Neuron (in vitro differentiated cells): ENCODE measurements at regions not wholly inside any gene's neighbourhood (a gene's known extent, or its start where the extent isn't known, plus 50 kb on each side); places are given as distances from the start of the nearest gene placed in this dataset.

Source experiments
- H2AFZ ChIP-seq: one replicate; pipeline ENCODE4 v1.6.1; 2013; ENCODE audit warnings: low read depth, mild to moderate bottlenecking, inconsistent platforms, low read length, moderate library complexity
- H3K27me3 ChIP-seq: one replicate; pipeline ENCODE4 v1.6.1; 2013; ENCODE audit warnings: low read length; ENCODE audit not compliant: insufficient read depth
- H3K36me3 ChIP-seq: one replicate; pipeline ENCODE4 v1.6.1; 2013; ENCODE audit warnings: low read length; ENCODE audit not compliant: insufficient read depth
- H3K4me1 ChIP-seq: one replicate; pipeline ENCODE4 v1.6.1; 2013; ENCODE audit warnings: low read length; ENCODE audit not compliant: insufficient read depth
- H3K4me3 ChIP-seq: 2 replicates; pipeline ENCODE4 v1.5.1; 2013; ENCODE audit warnings: mild to moderate bottlenecking, low read length, moderate library complexity
- H3K9me3 ChIP-seq: one replicate; pipeline ENCODE4 v1.6.1; 2013; ENCODE audit warnings: low read length

DNA sequence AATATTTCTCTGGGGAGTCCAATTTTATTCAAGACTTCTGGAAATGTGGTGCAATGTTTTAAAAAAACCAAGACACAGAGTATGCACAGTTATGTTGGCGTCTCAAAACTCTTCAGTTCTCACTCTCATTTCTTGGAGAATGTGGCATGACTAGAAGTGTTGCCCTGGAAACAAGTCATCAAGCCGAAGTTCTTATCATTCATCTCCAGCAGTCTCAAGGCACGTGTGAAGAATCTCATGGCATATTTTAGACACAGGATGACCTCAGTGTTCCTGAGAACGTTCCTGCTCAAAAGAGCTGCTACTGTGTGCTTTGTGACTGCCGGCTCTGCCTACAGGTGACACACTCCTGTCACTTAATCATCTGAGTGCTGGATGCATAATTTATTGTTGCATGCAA lies 147.4 kb upstream of the IRX4 start:
- H3K4me3 ChIP-seq, result no peak overlapping the region
- H2AFZ ChIP-seq, result no peak overlapping the region
- peaks cover 24% of the 10 kb centered on the region for H3K4me1 ChIP-seq
- peaks cover 12% of the 10 kb centered on the region for H3K9me3 ChIP-seq
- no peaks in the 10 kb centered on the region for H3K27me3 ChIP-seq
- no peaks in the 10 kb centered on the region for H3K36me3 ChIP-seq

DNA sequence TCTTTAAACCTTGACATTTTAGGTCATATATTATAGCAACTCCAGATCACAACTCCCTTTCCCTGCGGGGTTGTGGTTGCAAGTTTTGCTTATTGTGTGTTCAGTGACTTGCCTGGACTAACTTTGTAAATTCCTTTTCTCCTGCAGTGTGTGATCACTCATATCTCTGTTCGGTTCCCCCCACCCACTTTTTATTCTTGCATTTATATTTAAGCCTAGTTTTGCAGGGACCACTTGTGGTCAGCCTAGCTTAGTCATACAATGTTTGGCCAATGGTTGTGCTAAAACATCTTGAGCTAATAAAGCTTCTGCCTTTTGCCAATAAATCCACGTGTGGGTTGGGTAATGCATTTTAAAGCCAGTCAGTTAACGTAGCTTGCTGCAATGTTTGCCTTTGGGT lies 146.5 kb upstream of the IRX4 start:
- H3K4me1 ChIP-seq, result peaks cover 24% of the 10 kb centered on the region
- H3K4me3 ChIP-seq, result no peak overlapping the region
- peaks cover 16% of the 10 kb centered on the region for H3K9me3 ChIP-seq
- no peaks in the 10 kb centered on the region for H3K36me3 ChIP-seq
- no peaks in the 10 kb centered on the region for H3K27me3 ChIP-seq
- H2AFZ ChIP-seq, result no peak overlapping the region

DNA sequence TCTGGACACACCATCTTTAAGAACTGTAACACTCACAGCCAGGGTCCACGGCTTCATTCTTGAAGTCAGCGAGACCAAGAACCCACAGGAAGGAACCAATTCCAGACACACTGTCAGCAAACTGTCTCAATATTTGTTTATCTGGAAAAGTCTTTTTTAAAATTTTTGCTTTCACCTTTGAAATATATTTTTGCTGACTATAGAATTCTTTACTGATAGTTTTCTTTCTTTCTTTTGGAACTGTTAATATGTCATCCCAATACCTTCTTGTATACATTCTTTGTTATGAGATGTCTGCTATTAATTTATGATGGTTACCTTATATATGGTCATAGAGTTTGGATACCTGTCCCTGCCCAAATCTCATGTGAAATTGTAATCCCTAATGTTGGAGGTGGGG lies 145.1 kb upstream of the IRX4 start:
- H3K4me3 ChIP-seq, result no peak overlapping the region
- peaks cover 15% of the 10 kb centered on the region for H3K9me3 ChIP-seq
- H3K36me3 ChIP-seq, result no peaks in the 10 kb centered on the region
- H2AFZ ChIP-seq, result no peak overlapping the region
- H3K4me1 ChIP-seq, result peaks cover 24% of the 10 kb centered on the region
- H3K27me3 ChIP-seq, result no peaks in the 10 kb centered on the region

DNA sequence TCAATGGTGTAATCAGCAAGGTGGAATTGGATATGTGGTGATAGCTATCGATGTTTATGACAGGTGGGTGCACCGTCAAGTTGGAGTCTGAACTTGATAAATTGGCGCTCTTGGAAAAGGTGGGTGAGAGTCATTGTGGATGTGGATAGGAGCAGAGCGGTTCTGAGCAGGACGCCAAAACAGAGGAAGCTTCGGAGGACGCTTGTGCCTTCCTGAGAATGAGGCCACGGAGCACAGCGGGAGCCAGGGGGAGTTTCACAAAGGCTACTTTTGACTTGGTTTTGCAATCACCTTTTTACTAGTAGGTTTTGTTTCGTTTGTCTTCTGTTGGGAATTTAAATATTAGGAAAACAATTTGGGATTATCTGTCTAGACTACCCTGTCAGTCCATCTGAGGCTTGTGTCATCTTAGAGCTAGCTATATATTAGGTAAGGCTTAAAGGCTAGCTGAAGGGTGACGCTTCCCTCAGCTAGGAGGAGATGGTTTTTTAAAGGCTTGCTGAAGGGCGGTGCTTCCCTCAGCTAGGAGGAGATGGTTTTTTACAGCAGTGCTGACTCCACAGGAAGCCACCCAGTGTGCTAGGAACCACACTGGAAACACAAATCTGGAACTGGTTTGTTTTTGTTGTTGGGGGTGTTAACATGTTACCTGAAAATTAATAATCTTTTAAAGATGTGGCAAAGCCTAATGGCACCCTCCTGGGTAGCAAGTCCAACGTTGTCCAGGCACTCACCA lies 142.4 kb upstream of the IRX4 start:
- Histone ChIP-seq H3K4me1 (peaks cover 11% of the 10 kb centered on the region), H3K36me3 (no peaks in the 10 kb centered on the region), H3K4me3 (no peak overlapping the region), H3K9me3 (peaks cover 13% of the 10 kb centered on the region), H2AFZ (no peak overlapping the region), H3K27me3 (no peaks in the 10 kb centered on the region)

DNA sequence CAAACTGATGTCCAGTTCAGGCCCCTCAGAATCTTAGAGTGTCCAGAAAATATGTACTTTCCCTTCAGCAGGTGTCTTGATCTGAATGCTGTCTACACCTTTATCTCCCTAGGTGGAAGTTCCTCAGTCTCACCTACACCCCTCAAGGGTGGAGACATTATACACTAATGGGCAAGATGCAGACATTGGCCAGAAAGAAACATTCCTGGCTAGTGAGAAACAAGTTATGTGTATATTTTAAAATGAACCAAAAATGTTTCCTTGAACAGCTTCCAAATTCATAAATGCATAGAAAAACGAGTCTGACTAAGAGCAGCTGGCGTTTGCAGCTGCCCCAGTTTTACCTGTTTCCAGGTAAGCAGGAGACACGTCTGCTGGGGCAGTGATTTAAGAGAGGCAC lies 140.5 kb upstream of the IRX4 start:
- no peaks in the 10 kb centered on the region for H3K4me1 ChIP-seq
- no peak overlapping the region for H2AFZ ChIP-seq

GRCh38 chr5:2022436-2022835 lies 139.7 kb upstream of the IRX4 start:
- Histone ChIP-seq H3K4me3 (no peak overlapping the region), H3K4me1 (no peaks in the 10 kb centered on the region), H3K27me3 (no peaks in the 10 kb centered on the region), H3K9me3 (peaks cover 9% of the 10 kb centered on the region), H2AFZ (no peak overlapping the region), H3K36me3 (no peaks in the 10 kb centered on the region)

More for the DNA sequence above, 140.5 kb upstream of the IRX4 start:
- H3K36me3 ChIP-seq, result no peaks in the 10 kb centered on the region
- no peak overlapping the region for H3K4me3 ChIP-seq
- peaks cover 11% of the 10 kb centered on the region for H3K9me3 ChIP-seq
- no peaks in the 10 kb centered on the region for H3K27me3 ChIP-seq

DNA sequence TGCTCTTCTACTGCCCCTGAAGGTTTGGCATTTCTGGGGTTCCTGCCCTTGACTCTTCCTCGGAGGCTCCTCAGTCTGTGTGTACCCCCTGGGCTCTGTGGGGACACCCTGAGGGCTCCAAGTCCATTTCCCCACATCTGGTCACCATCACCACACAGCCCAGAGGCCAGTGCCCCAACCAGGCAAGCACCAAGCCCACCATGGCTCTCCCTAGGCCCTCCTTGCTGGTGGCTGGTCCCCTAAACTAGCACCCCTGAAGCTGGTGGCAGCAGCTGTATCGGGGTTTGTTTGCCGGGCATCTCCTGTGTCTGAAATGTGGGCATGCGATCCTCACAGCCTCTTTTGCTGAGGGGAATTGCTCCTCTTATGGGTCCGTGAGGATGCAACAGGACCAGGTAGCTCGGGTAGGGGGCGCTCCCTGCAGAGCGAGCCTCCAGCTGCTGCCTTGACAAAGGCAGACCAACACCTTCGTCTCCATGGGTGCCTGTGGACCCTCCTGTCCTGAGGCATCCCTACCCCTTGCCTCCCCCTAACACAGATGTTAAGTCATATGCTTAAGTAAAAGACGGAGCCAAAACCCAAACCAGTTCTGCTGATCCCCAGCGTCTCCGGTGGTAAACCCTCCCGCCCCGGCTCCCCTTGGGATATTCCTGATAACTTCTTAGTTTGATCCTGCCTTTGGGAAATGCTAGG lies 138.9 kb upstream of the IRX4 start:
- Histone ChIP-seq H3K27me3 (no peaks in the 10 kb centered on the region), H3K4me3 (no peak overlapping the region), H2AFZ (no peak overlapping the region), H3K4me1 (no peaks in the 10 kb centered on the region), H3K9me3 (peaks cover 9% of the 10 kb centered on the region), H3K36me3 (no peaks in the 10 kb centered on the region)

- H3K4me3 ChIP-seq, result no peak overlapping the region
- H3K27me3 ChIP-seq, result no peaks in the 10 kb centered on the region
- no peaks in the 10 kb centered on the region for H3K4me1 ChIP-seq
- peaks cover 9% of the 10 kb centered on the region for H3K9me3 ChIP-seq
- H3K36me3 ChIP-seq, result no peaks in the 10 kb centered on the region
- H2AFZ ChIP-seq, result no peak overlapping the region
Measured at GRCh38 chr5:2020730-2021129, 138.0 kb upstream of the IRX4 start.

DNA sequence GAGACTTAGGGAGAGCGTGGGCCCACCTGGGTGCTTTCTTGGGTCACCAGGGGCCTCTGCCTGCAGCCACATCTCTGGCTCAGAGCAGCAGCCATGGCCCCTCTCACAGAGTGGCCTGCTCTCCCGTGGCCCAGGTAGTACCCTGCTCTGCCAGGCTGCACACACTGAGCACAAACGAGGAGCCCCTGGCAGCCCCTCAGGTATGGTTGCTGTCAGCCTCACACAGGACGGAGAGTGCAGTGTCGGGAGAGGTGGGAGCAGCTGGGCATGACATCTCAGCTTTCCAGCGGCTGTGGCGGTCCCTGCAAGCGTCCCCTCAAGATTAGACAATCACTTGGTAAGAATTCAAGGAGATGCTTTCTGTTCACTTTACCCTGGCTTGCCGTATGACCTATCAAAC lies 137.0 kb upstream of the IRX4 start:
- no peaks in the 10 kb centered on the region for H3K36me3 ChIP-seq
- H3K4me3 ChIP-seq, result no peak overlapping the region
- H2AFZ ChIP-seq, result no peak overlapping the region

DNA sequence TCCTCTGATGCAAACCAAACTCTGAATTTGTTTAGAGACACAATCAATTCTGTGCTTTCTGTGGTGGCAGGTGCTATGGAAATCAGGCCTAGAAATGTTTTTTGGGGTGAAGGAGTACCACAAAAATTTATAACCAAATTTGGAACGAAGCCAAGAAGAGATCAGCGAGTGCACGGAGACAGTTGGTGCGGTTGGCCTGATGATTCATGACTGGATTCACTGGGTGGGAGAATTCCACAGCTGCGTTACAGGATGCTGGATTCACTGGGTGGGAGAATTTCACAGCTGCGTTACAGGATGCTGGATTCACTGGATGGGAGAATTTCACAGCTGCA lies 135.6 kb upstream of the IRX4 start:
- no peak overlapping the region for H2AFZ ChIP-seq
- H3K4me3 ChIP-seq, result no peak overlapping the region
- no peaks in the 10 kb centered on the region for H3K27me3 ChIP-seq
- H3K36me3 ChIP-seq, result no peaks in the 10 kb centered on the region
- peaks cover 13% of the 10 kb centered on the region for H3K4me1 ChIP-seq
- H3K9me3 ChIP-seq, result peaks cover 4% of the 10 kb centered on the region

More for the DNA sequence above, 137.0 kb upstream of the IRX4 start:
- Histone ChIP-seq H3K27me3 (no peaks in the 10 kb centered on the region), H3K4me1 (peaks cover 2% of the 10 kb centered on the region), H3K9me3 (peaks cover 6% of the 10 kb centered on the region)

GRCh38 chr5:2017540-2018389 lies 135.0 kb upstream of the IRX4 start:
- H2AFZ ChIP-seq, result no peak overlapping the region
- no peaks in the 10 kb centered on the region for H3K36me3 ChIP-seq
- peaks cover 4% of the 10 kb centered on the region for H3K9me3 ChIP-seq
- no peak overlapping the region for H3K4me3 ChIP-seq
- no peaks in the 10 kb centered on the region for H3K27me3 ChIP-seq
- H3K4me1 ChIP-seq, result peaks cover 19% of the 10 kb centered on the region

GRCh38 chr5:2015961-2016360 lies 133.2 kb upstream of the IRX4 start:
- H3K36me3 ChIP-seq, result no peaks in the 10 kb centered on the region
- no peak overlapping the region for H2AFZ ChIP-seq
- no peaks in the 10 kb centered on the region for H3K9me3 ChIP-seq
- H3K27me3 ChIP-seq, result no peaks in the 10 kb centered on the region
- peaks cover 22% of the 10 kb centered on the region for H3K4me1 ChIP-seq
- H3K4me3 ChIP-seq, result no peak overlapping the region

- Histone ChIP-seq H3K36me3 (no peaks in the 10 kb centered on the region), H3K9me3 (no peaks in the 10 kb centered on the region), H3K4me1 (peaks cover 22% of the 10 kb centered on the region), H3K27me3 (no peaks in the 10 kb centered on the region), H2AFZ (no peak overlapping the region), H3K4me3 (no peak overlapping the region)
Measured at GRCh38 chr5:2015124-2015848, 132.6 kb upstream of the IRX4 start.
